Activated CD8-positive, alpha-beta T cell treated with anti-CD3 and anti-CD28 coated beads for 36 hours (primary cell): ENCODE measurements at regions not wholly inside any gene's neighbourhood (a gene's known extent, or its start where the extent isn't known, plus 50 kb on each side); places are given as distances from the start of the nearest gene placed in this dataset.

Experiments
- ATAC-seq: fragments of 200-7000 bp; cut with Tn5 transposase; one replicate; pipeline ENCODE4 v1.10.0; 2021; ENCODE audit warnings: mild to moderate bottlenecking, moderate library complexity
- CTCF ChIA-PET: fragments of 350-600 bp; sonication (Branson Sonifier 250); formaldehyde crosslinking; loops from one replicate; lab custom pipeline; 2021; ENCODE audit warnings: antibody characterized with exemption; lab: Charles Lee
- POLR2A ChIA-PET: fragments of 350-600 bp; sonication (Branson Sonifier 250); formaldehyde crosslinking; loops from one replicate; lab custom pipeline; 2021; ENCODE audit warnings: antibody characterized with exemption; lab: Charles Lee
- DNase-seq: peaks from one replicate; pipeline ENCODE4 v3.0.0-alpha.2; 2020
- H3K27ac Mint-ChIP-seq: one replicate; pipeline ENCODE4 v1.8.0; 2021; ENCODE audit warnings: mild to moderate bottlenecking, mixed read lengths
- H3K27me3 Mint-ChIP-seq: one replicate; pipeline ENCODE4 v1.8.0; 2021; ENCODE audit warnings: mixed read lengths
- H3K36me3 Mint-ChIP-seq: one replicate; pipeline ENCODE4 v1.8.0; 2021; ENCODE audit warnings: low read depth, mixed read lengths
- H3K4me1 Mint-ChIP-seq: one replicate; pipeline ENCODE4 v1.8.0; 2021; ENCODE audit warnings: low read depth, mixed read lengths
- H3K4me3 Mint-ChIP-seq: one replicate; pipeline ENCODE4 v1.8.0; 2021; ENCODE audit warnings: mild to moderate bottlenecking, moderate library complexity, mixed read lengths
- H3K9me3 Mint-ChIP-seq: one replicate; pipeline ENCODE4 v1.8.0; 2021; ENCODE audit warnings: mixed read lengths
- CTCF ChIP-seq: fragments of 200-600 bp; IDR thresholded peaks from one replicate; pipeline ENCODE4 v1.8.0; 2022; ENCODE audit warnings: antibody characterized with exemption, mild to moderate bottlenecking
- intact Hi-C: fragments of 100-400 bp; cut with micrococcal nuclease; formaldehyde crosslinking; loops from one replicate; pipeline ENCODE4 v1.10.0; 2022

- no peaks in the 10 kb centered on the region for H3K36me3 Mint-ChIP-seq
- H3K27ac Mint-ChIP-seq = peak overlapping the region; percentile 90
These were observed 51.5 kb upstream of the MTHFD1L start for GRCh38 chr6:150813993-150814359.

More at GRCh38 chr6:150813993-150814359, 51.5 kb upstream of the MTHFD1L start:
- Mint-ChIP-seq H3K4me1 (peaks cover 25% of the 10 kb centered on the region), H3K9me3 (no peaks in the 10 kb centered on the region), H3K4me3 (no peak overlapping the region), H3K27me3 (peaks cover 5% of the 10 kb centered on the region)
- ChIA-PET POLR2A (no interaction called here), CTCF (interaction anchor here (0.8 to 6.1 kb wide), 8 partner anchors 128 to 743 kb away, joined by 3 to 105 read pairs (median 5); no protein-coding TSS in a partner anchor)
- intact Hi-C loops = loop anchor here (5.0 to 10.0 kb wide), 2 partner anchors 299 to 732 kb away; no protein-coding TSS in a partner anchor
- DNase-seq = peak; percentile 20
- no peak for TF ChIP-seq CTCF
- peak; percentile 69 for ATAC-seq
